K562 (cell line): ENCODE measurements at regions not wholly inside any gene's neighbourhood (a gene's known extent, or its start where the extent isn't known, plus 50 kb on each side); places are given as distances from the start of the nearest gene placed in this dataset.

ENCODE experiments used
- CTCF ChIP-seq, 3 experiments: IDR thresholded peaks in 2 of 3; conservative IDR thresholded peaks in 1 of 3; 2 replicates each; pipeline ENCODE4 v1.5.1; 2011 to 2012; ENCODE audit warnings: low read length in 3 of 3, mild to moderate bottlenecking in 3 of 3, control low read depth in 2 of 3, improper control_type of control experiment in 1 of 3, inconsistent platforms in 1 of 3, low read depth in 1 of 3, mixed read lengths in 1 of 3, moderate library complexity in 1 of 3; ENCODE audit not compliant: insufficient read depth in 2 of 3
- EP300 ChIP-seq: IDR thresholded peaks from 2 replicates; pipeline ENCODE4 v1.6.1; 2012; ENCODE audit warnings: low read length, improper control_type of control experiment
- HNRNPL ChIP-seq: fragments of 200-400 bp; formaldehyde crosslinking; IDR thresholded peaks from 2 replicates; pipeline ENCODE4 v1.6.1; 2017; ENCODE audit warnings: low read depth, mild to moderate bottlenecking, low read length
- KDM5B ChIP-seq: fragments of 200-600 bp; sonication (generic); IDR thresholded peaks from 2 replicates; pipeline ENCODE4 v1.6.1; 2012; ENCODE audit warnings: low read depth, mild to moderate bottlenecking, moderate library complexity, low read length, control low read depth, inconsistent platforms; ENCODE audit not compliant: insufficient replicate concordance
- PHF21A ChIP-seq: fragments of 450-650 bp; IDR thresholded peaks from 2 replicates; pipeline ENCODE4 v1.6.1; 2017; ENCODE audit warnings: low read depth, borderline replicate concordance
- POLR2A ChIP-seq: fragments of 450-650 bp; conservative IDR thresholded peaks from 2 replicates; pipeline ENCODE4 v1.6.1; 2016
- TAF1 ChIP-seq: IDR thresholded peaks from 2 replicates; pipeline ENCODE4 v1.6.1; 2011; ENCODE audit warnings: mild to moderate bottlenecking, low read length, moderate library complexity; ENCODE audit not compliant: insufficient read depth, control insufficient read depth, severe bottlenecking; ENCODE audit errors: extremely low read depth
- ZNF354B ChIP-seq: fragments of 250-450 bp; sonication (Bioruptor Pico); IDR thresholded peaks from 2 replicates; pipeline ENCODE4 v1.4.0; 2020

GRCh38 chr1:102562380-102562779 is 545.9 kb downstream of the COL11A1 start:
- TF ChIP-seq CTCF (IDR thresholded peaks at IDR 0.05 in 2 of 3, conservative IDR thresholded peaks at IDR 0.05 in 1 of 3; ENCODE audit: insufficient read depth in 2 of 3, low read depth in 1 of 3, low read length in 3 of 3) (no peak), PHF21A (no peak), KDM5B (no peak), ZNF354B (CRISPR knock-in tag) (no peak), POLR2A (no peak), EP300 (no peak), TAF1 (no peak), HNRNPL (no peak)
